ENCODE measurements at regions not wholly inside any gene's neighbourhood (a gene's known extent, or its start where the extent isn't known, plus 50 kb on each side); places are given as distances from the start of the nearest gene placed in this dataset.

- TF ChIP-seq POLR2A (IDR thresholded peaks at IDR 0.05) (no peak), CTCF (IDR thresholded peaks at IDR 0.05 in 8 of 11, conservative IDR thresholded peaks at IDR 0.05 in 3 of 11) (no peak)
Observed at GRCh38 chr3:115232167-115232566, 85.1 kb upstream of the ZBTB20 start.

Measured in spleen (tissue), 7 donors.